ENCODE measurements at regions not wholly inside any gene's neighbourhood (a gene's known extent, or its start where the extent isn't known, plus 50 kb on each side); places are given as distances from the start of the nearest gene placed in this dataset.

DNA sequence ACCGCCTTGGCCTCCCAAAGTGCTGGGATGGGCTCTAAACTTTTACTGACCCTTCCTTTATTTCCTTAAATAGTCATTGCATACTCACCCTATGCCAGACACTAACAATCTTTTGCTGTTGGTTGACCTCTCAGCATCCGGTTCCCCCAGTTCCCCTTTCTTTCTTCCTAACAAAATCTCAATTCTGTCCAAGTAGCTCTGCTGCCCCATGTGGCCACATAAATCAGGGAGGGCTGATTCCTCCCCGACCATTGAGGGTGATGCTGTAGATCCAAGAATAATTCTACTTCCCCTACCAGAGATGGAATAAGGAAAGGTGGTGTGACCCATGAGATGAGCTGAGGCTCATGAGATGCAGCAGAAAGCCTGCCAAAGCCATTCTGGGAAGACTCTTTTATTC lies 315.3 kb upstream of the MSX2 start:
- no peak overlapping the region for H3K4me3 ChIP-seq (ENCODE audit: low read depth, low read length)
- peak; percentile 11; the same call in 1 of the 2 replicates for TF ChIP-seq CTCF (IDR thresholded peaks at IDR 0.05; ENCODE audit: borderline replicate concordance, insufficient read depth, low read depth, low read length)

DNA sequence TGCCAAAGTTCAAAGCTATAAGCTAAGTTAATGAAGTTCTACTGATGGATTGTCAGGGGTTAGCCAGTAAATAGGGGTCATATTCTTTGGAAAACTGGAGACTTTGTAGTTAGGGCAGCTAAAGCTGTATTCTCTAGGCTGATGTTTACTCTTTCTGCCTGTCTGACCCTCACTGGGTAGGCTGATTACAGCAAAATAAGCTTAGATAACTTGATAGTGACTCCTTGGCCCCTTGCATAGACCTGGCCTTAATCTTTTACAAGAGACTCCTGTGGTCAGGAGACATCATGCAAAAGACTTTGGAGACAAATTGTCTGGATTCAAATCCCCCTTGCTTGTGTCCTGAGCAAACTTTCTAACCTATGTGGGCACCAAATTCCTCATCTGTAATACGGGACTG lies 314.4 kb upstream of the MSX2 start:
- no peak overlapping the region for H3K4me3 ChIP-seq (ENCODE audit: low read depth, low read length)
- TF ChIP-seq CTCF (IDR thresholded peaks at IDR 0.05; ENCODE audit: borderline replicate concordance, insufficient read depth, low read depth, low read length) = no peak

- TF ChIP-seq CTCF (IDR thresholded peaks at IDR 0.05; ENCODE audit: borderline replicate concordance, insufficient read depth, low read depth, low read length) = no peak
- H3K4me3 ChIP-seq (ENCODE audit: low read depth, low read length) = no peak overlapping the region
These were observed 313.5 kb upstream of the MSX2 start for GRCh38 chr5:174410716-174411478.

DNA sequence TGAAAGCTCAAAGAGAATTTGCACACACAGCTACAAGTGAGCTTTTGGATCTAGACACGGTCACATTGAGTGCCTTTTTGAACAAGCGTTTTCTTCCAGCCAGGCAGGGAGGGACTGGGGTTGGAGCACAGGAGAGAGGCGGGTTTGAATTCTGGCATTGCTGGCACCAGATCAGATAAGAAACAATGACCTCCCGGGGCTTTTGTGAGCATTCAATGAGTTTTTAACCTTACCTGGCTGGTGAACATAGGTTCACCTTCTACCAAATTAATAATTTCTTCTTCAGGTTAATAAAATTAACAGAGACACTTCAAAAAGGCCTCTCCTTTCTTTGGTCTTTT lies 312.9 kb upstream of the MSX2 start:
- H3K4me3 ChIP-seq (ENCODE audit: low read depth, low read length) = no peak overlapping the region
- no peak for TF ChIP-seq CTCF (IDR thresholded peaks at IDR 0.05; ENCODE audit: borderline replicate concordance, insufficient read depth, low read depth, low read length)

DNA sequence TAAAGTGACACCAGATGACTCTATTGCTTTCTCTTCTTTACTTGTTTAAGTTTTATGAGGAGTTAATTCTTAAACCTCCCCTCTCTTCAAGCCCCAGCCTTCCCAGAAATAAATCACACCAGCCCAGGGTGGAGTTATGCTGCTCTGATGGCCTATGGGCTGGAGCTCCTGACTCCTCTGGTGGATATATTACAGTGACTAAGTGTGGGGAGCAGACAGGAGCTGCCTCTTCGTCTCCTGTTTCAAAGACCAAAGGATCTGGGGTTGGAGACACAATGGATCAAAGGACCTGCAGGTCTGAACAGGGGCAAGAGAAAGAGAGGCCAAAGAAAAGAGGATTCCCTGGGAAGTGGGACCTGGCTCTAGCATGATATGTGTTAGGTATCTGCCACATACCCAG lies 312.0 kb upstream of the MSX2 start:
- TF ChIP-seq CTCF (IDR thresholded peaks at IDR 0.05; ENCODE audit: borderline replicate concordance, insufficient read depth, low read depth, low read length) = no peak
- no peak overlapping the region for H3K4me3 ChIP-seq (ENCODE audit: low read depth, low read length)

DNA sequence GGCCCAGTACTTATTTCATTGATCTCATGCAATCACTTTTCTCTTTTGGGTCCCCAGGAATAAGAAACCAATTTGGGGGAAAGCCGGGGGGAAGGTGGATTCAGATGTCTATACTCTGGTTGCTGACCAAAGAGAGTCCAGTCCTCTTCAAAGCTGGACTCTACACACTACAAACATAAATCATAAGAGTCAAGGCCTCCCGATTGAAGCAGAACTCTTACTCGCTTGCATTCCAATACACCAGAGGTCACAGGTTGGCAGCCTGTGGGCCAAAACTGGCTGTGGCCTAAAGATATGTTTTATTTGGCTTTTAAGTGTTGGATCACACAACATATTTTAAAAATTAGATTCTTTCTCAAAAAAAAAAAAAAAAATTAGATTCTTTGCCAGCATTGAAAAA lies 311.4 kb upstream of the MSX2 start:
- no peak for TF ChIP-seq CTCF (IDR thresholded peaks at IDR 0.05; ENCODE audit: borderline replicate concordance, insufficient read depth, low read depth, low read length)

DNA sequence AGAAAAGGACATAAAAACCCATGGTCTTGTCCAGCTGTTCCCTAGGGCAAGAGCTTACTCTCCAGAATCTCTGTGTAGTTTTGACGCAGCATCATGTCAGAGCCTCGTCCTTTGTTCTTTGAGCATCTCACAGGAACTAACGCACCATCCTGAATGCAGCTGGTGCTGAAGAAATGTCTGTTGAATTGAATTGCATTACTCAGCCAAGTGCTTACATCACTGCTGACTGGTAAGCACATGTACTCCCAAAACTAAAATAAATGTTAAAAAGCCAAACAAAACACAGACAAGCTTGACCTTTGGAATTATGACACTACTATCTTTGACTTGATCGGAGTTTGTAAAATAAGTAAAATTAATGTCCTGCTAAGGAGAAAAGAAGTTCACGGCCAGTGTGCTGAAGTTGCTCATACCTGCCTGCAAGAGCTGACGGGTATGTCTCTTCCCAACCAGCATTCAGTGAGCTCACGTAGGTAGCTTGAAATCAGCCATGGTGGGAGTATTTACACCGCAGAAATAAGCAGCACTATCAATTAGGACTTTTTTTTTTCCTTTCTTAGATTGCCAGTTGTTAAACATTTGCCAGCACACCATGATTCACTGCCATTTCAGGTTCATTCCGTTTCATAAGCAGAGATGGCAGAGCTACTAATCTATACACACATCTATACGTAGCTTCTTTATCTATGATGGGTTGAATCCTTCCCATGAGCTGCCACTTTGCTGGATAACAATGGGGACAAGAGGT lies 310.6 kb upstream of the MSX2 start:
- no peak overlapping the region for H3K4me3 ChIP-seq (ENCODE audit: low read depth, low read length)
- no peak for TF ChIP-seq CTCF (IDR thresholded peaks at IDR 0.05; ENCODE audit: borderline replicate concordance, insufficient read depth, low read depth, low read length)

More for the DNA sequence above, 311.4 kb upstream of the MSX2 start:
- no peak overlapping the region for H3K4me3 ChIP-seq (ENCODE audit: low read depth, low read length)
